ENCODE measurements at regions not wholly inside any gene's neighbourhood (a gene's known extent, or its start where the extent isn't known, plus 50 kb on each side); places are given as distances from the start of the nearest gene placed in this dataset.

DNA sequence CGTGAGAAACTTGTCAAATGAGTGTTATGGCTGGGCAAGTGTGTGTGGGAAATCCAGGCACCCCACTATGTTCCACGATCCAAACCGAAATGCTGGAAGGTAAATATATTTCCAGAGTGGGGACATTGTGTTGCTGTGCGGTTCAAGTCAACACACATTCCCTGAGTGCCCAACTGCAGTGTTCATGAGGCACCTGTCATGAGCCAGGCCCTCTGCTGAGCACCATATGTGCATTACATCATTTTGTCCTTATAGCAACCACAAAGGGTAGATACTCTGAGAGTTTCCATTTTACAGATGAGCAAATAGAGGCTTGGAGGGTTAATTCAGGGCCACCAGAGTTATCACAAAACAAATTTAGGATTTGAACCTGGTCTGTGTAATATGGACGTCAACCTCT is 59.9 kb upstream of the SOD1 start:
- no peak for TF ChIP-seq GATA2 (IDR thresholded peaks at IDR 0.05; ENCODE audit: low read depth, low read length)
- TF ChIP-seq GATA3 (IDR thresholded peaks at IDR 0.05; ENCODE audit: low read depth, low read length): no peak

All from SH-SY5Y (cell line).